ENCODE measurements at regions not wholly inside any gene's neighbourhood (a gene's known extent, or its start where the extent isn't known, plus 50 kb on each side); places are given as distances from the start of the nearest gene placed in this dataset.

- no peaks in the 10 kb centered on the region for H3K9me3 ChIP-seq (ENCODE audit: control insufficient read depth in 3 of 3, low read length in 3 of 3)
- no peaks in the 10 kb centered on the region for H3K27me3 ChIP-seq (ENCODE audit: control insufficient read depth in 3 of 3, insufficient read depth in 3 of 3, low read length in 3 of 3)
- H3K27ac ChIP-seq (ENCODE audit: low read depth, low read length): no peak overlapping the region
Measured at GRCh38 chr12:127886827-127887226, 380.1 kb upstream of the TMEM132C start.

GRCh38 chr12:127888943-127889719 lies 377.8 kb upstream of the TMEM132C start:
- H3K4me1 ChIP-seq (ENCODE audit: control insufficient read depth in 3 of 3, insufficient read depth in 3 of 3, low read length in 3 of 3): peaks cover 0 to 3% (median 0%) of the 10 kb centered on the region in 3 donors
- no peaks in the 10 kb centered on the region for H3K9me3 ChIP-seq (ENCODE audit: control insufficient read depth in 3 of 3, low read length in 3 of 3)
- no peak overlapping the region for H3K9ac ChIP-seq (ENCODE audit: low read depth in 1 of 3, low read length in 3 of 3)
- H3K27ac ChIP-seq (ENCODE audit: low read depth, low read length): no peak overlapping the region
- no peaks in the 10 kb centered on the region for H3K36me3 ChIP-seq (ENCODE audit: control insufficient read depth in 3 of 3, insufficient read depth in 3 of 3, low read length in 3 of 3)
- no peaks in the 10 kb centered on the region for H3K27me3 ChIP-seq (ENCODE audit: control insufficient read depth in 3 of 3, insufficient read depth in 3 of 3, low read length in 3 of 3)
- no peak overlapping the region for H3K4me3 ChIP-seq (ENCODE audit: low read length in 3 of 3)

More at GRCh38 chr12:127886827-127887226, 380.1 kb upstream of the TMEM132C start:
- no peak overlapping the region for H3K4me3 ChIP-seq (ENCODE audit: low read length in 3 of 3)
- H3K36me3 ChIP-seq (ENCODE audit: control insufficient read depth in 3 of 3, insufficient read depth in 3 of 3, low read length in 3 of 3): no peaks in the 10 kb centered on the region
- no peak overlapping the region for H3K9ac ChIP-seq (ENCODE audit: low read depth in 1 of 3, low read length in 3 of 3)
- peaks cover 0 to 3% (median 0%) of the 10 kb centered on the region in 3 donors for H3K4me1 ChIP-seq (ENCODE audit: control insufficient read depth in 3 of 3, insufficient read depth in 3 of 3, low read length in 3 of 3)

- Histone ChIP-seq H3K4me1 (ENCODE audit: control insufficient read depth in 3 of 3, insufficient read depth in 3 of 3, low read length in 3 of 3) (no peaks in the 10 kb centered on the region), H3K27me3 (ENCODE audit: control insufficient read depth in 3 of 3, insufficient read depth in 3 of 3, low read length in 3 of 3) (no peaks in the 10 kb centered on the region), H3K9me3 (ENCODE audit: control insufficient read depth in 3 of 3, low read length in 3 of 3) (no peaks in the 10 kb centered on the region), H3K4me3 (ENCODE audit: low read length in 3 of 3) (no peak overlapping the region), H3K36me3 (ENCODE audit: control insufficient read depth in 3 of 3, insufficient read depth in 3 of 3, low read length in 3 of 3) (no peaks in the 10 kb centered on the region), H3K9ac (ENCODE audit: low read depth in 1 of 3, low read length in 3 of 3) (no peak overlapping the region), H3K27ac (ENCODE audit: low read depth, low read length) (no peak overlapping the region)
Measured at GRCh38 chr12:127893895-127894609, 372.9 kb upstream of the TMEM132C start.

GRCh38 chr12:127896661-127897060 lies 370.3 kb upstream of the TMEM132C start:
- H3K9ac ChIP-seq (ENCODE audit: low read depth in 1 of 3, low read length in 3 of 3): no peak overlapping the region

GRCh38 chr12:127898616-127899015 lies 368.4 kb upstream of the TMEM132C start:
- Histone ChIP-seq H3K9me3 (ENCODE audit: control insufficient read depth in 3 of 3, low read length in 3 of 3) (no peaks in the 10 kb centered on the region), H3K27ac (ENCODE audit: low read depth, low read length) (no peak overlapping the region), H3K9ac (ENCODE audit: low read depth in 1 of 3, low read length in 3 of 3) (no peak overlapping the region), H3K4me3 (ENCODE audit: low read length in 3 of 3) (no peak overlapping the region), H3K27me3 (ENCODE audit: control insufficient read depth in 3 of 3, insufficient read depth in 3 of 3, low read length in 3 of 3) (no peaks in the 10 kb centered on the region), H3K4me1 (ENCODE audit: control insufficient read depth in 3 of 3, insufficient read depth in 3 of 3, low read length in 3 of 3) (no peaks in the 10 kb centered on the region), H3K36me3 (ENCODE audit: control insufficient read depth in 3 of 3, insufficient read depth in 3 of 3, low read length in 3 of 3) (no peaks in the 10 kb centered on the region)

More at GRCh38 chr12:127896661-127897060, 370.3 kb upstream of the TMEM132C start:
- H3K27ac ChIP-seq (ENCODE audit: low read depth, low read length): no peak overlapping the region
- no peaks in the 10 kb centered on the region for H3K27me3 ChIP-seq (ENCODE audit: control insufficient read depth in 3 of 3, insufficient read depth in 3 of 3, low read length in 3 of 3)
- H3K4me3 ChIP-seq (ENCODE audit: low read length in 3 of 3): no peak overlapping the region
- no peaks in the 10 kb centered on the region for H3K4me1 ChIP-seq (ENCODE audit: control insufficient read depth in 3 of 3, insufficient read depth in 3 of 3, low read length in 3 of 3)
- H3K36me3 ChIP-seq (ENCODE audit: control insufficient read depth in 3 of 3, insufficient read depth in 3 of 3, low read length in 3 of 3): no peaks in the 10 kb centered on the region
- no peaks in the 10 kb centered on the region for H3K9me3 ChIP-seq (ENCODE audit: control insufficient read depth in 3 of 3, low read length in 3 of 3)

- H3K4me1 ChIP-seq (ENCODE audit: control insufficient read depth in 3 of 3, insufficient read depth in 3 of 3, low read length in 3 of 3): no peaks in the 10 kb centered on the region
- no peak overlapping the region for H3K4me3 ChIP-seq (ENCODE audit: low read length in 3 of 3)
- no peak overlapping the region for H3K9ac ChIP-seq (ENCODE audit: low read depth in 1 of 3, low read length in 3 of 3)
- H3K9me3 ChIP-seq (ENCODE audit: control insufficient read depth in 3 of 3, low read length in 3 of 3): no peaks in the 10 kb centered on the region
- no peaks in the 10 kb centered on the region for H3K36me3 ChIP-seq (ENCODE audit: control insufficient read depth in 3 of 3, insufficient read depth in 3 of 3, low read length in 3 of 3)
- H3K27ac ChIP-seq (ENCODE audit: low read depth, low read length): no peak overlapping the region
- H3K27me3 ChIP-seq (ENCODE audit: control insufficient read depth in 3 of 3, insufficient read depth in 3 of 3, low read length in 3 of 3): no peaks in the 10 kb centered on the region
Measured at GRCh38 chr12:127899971-127900370, 367.0 kb upstream of the TMEM132C start.

GRCh38 chr12:127900386-127900785 lies 366.6 kb upstream of the TMEM132C start:
- no peaks in the 10 kb centered on the region for H3K36me3 ChIP-seq (ENCODE audit: control insufficient read depth in 3 of 3, insufficient read depth in 3 of 3, low read length in 3 of 3)
- H3K4me3 ChIP-seq (ENCODE audit: low read length in 3 of 3): no peak overlapping the region
- no peaks in the 10 kb centered on the region for H3K9me3 ChIP-seq (ENCODE audit: control insufficient read depth in 3 of 3, low read length in 3 of 3)

GRCh38 chr12:127903146-127903545 lies 363.8 kb upstream of the TMEM132C start:
- Histone ChIP-seq H3K27ac (ENCODE audit: low read depth, low read length) (no peak overlapping the region), H3K4me1 (ENCODE audit: control insufficient read depth in 3 of 3, insufficient read depth in 3 of 3, low read length in 3 of 3) (no peaks in the 10 kb centered on the region), H3K4me3 (ENCODE audit: low read length in 3 of 3) (no peak overlapping the region), H3K9me3 (ENCODE audit: control insufficient read depth in 3 of 3, low read length in 3 of 3) (no peaks in the 10 kb centered on the region), H3K36me3 (ENCODE audit: control insufficient read depth in 3 of 3, insufficient read depth in 3 of 3, low read length in 3 of 3) (no peaks in the 10 kb centered on the region), H3K27me3 (ENCODE audit: control insufficient read depth in 3 of 3, insufficient read depth in 3 of 3, low read length in 3 of 3) (no peaks in the 10 kb centered on the region), H3K9ac (ENCODE audit: low read depth in 1 of 3, low read length in 3 of 3) (no peak overlapping the region)

More at GRCh38 chr12:127900386-127900785, 366.6 kb upstream of the TMEM132C start:
- H3K4me1 ChIP-seq (ENCODE audit: control insufficient read depth in 3 of 3, insufficient read depth in 3 of 3, low read length in 3 of 3): no peaks in the 10 kb centered on the region
- no peak overlapping the region for H3K27ac ChIP-seq (ENCODE audit: low read depth, low read length)
- no peak overlapping the region for H3K9ac ChIP-seq (ENCODE audit: low read depth in 1 of 3, low read length in 3 of 3)
- no peaks in the 10 kb centered on the region for H3K27me3 ChIP-seq (ENCODE audit: control insufficient read depth in 3 of 3, insufficient read depth in 3 of 3, low read length in 3 of 3)

- H3K27ac ChIP-seq (ENCODE audit: low read depth, low read length): no peak overlapping the region
- no peak overlapping the region for H3K9ac ChIP-seq (ENCODE audit: low read depth in 1 of 3, low read length in 3 of 3)
- no peaks in the 10 kb centered on the region for H3K9me3 ChIP-seq (ENCODE audit: control insufficient read depth in 3 of 3, low read length in 3 of 3)
- no peak overlapping the region for H3K4me3 ChIP-seq (ENCODE audit: low read length in 3 of 3)
- no peaks in the 10 kb centered on the region for H3K36me3 ChIP-seq (ENCODE audit: control insufficient read depth in 3 of 3, insufficient read depth in 3 of 3, low read length in 3 of 3)
- no peaks in the 10 kb centered on the region for H3K27me3 ChIP-seq (ENCODE audit: control insufficient read depth in 3 of 3, insufficient read depth in 3 of 3, low read length in 3 of 3)
- no peaks in the 10 kb centered on the region for H3K4me1 ChIP-seq (ENCODE audit: control insufficient read depth in 3 of 3, insufficient read depth in 3 of 3, low read length in 3 of 3)
Measured at GRCh38 chr12:127909041-127909440, 357.9 kb upstream of the TMEM132C start.

- H3K4me1 ChIP-seq (ENCODE audit: control insufficient read depth in 3 of 3, insufficient read depth in 3 of 3, low read length in 3 of 3): no peaks in the 10 kb centered on the region
Measured at GRCh38 chr12:127911291-127911690, 355.7 kb upstream of the TMEM132C start.

More at GRCh38 chr12:127911291-127911690, 355.7 kb upstream of the TMEM132C start:
- Histone ChIP-seq H3K27ac (ENCODE audit: low read depth, low read length) (no peak overlapping the region), H3K27me3 (ENCODE audit: control insufficient read depth in 3 of 3, insufficient read depth in 3 of 3, low read length in 3 of 3) (no peaks in the 10 kb centered on the region), H3K4me3 (ENCODE audit: low read length in 3 of 3) (no peak overlapping the region), H3K9ac (ENCODE audit: low read depth in 1 of 3, low read length in 3 of 3) (no peak overlapping the region), H3K9me3 (ENCODE audit: control insufficient read depth in 3 of 3, low read length in 3 of 3) (no peaks in the 10 kb centered on the region), H3K36me3 (ENCODE audit: control insufficient read depth in 3 of 3, insufficient read depth in 3 of 3, low read length in 3 of 3) (no peaks in the 10 kb centered on the region)

All from skeletal muscle tissue (tissue), 3 donors.